GM12865 (cell line): ENCODE measurements at regions not wholly inside any gene's neighbourhood (a gene's known extent, or its start where the extent isn't known, plus 50 kb on each side); places are given as distances from the start of the nearest gene placed in this dataset.

ENCODE experiments used
- DNase-seq: peaks from one replicate; pipeline ENCODE4 v3.0.0; 2010; ENCODE audit warnings: low read depth
- H3K4me3 ChIP-seq: 2 replicates; pipeline ENCODE4 v1.5.1; 2011; ENCODE audit warnings: mild to moderate bottlenecking, low read depth, low read length, control low read depth
- TF ChIP-seq, protein P1 (sequence below): IDR thresholded peaks from 2 replicates; pipeline ENCODE4 v1.5.1; 2011; ENCODE audit warnings: low read length, control low read depth, low read depth, inconsistent platforms; ENCODE audit not compliant: insufficient read depth; ENCODE audit errors: missing control alignments

DNA sequence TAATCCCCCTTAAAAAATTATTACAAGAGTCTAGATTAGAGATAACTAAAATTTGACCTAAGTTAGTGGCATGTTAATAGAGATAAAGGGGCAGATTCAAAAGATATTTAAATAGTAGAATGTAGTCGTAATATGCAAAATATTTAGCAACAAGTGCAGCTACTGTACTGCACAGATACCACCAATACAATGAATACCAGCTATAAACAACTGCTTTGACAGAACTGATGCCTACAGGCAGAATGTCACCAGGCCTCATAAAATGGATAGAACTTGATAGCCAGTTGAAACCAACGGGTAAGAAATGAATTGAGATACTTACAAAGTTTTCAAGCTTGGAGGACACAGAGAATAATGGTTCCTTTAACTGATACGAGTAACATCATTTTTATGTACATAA lies 249.3 kb upstream of the VEPH1 start:
- TF ChIP-seq, protein P1, sequence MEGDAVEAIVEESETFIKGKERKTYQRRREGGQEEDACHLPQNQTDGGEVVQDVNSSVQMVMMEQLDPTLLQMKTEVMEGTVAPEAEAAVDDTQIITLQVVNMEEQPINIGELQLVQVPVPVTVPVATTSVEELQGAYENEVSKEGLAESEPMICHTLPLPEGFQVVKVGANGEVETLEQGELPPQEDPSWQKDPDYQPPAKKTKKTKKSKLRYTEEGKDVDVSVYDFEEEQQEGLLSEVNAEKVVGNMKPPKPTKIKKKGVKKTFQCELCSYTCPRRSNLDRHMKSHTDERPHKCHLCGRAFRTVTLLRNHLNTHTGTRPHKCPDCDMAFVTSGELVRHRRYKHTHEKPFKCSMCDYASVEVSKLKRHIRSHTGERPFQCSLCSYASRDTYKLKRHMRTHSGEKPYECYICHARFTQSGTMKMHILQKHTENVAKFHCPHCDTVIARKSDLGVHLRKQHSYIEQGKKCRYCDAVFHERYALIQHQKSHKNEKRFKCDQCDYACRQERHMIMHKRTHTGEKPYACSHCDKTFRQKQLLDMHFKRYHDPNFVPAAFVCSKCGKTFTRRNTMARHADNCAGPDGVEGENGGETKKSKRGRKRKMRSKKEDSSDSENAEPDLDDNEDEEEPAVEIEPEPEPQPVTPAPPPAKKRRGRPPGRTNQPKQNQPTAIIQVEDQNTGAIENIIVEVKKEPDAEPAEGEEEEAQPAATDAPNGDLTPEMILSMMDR: no peak
- H3K4me3 ChIP-seq: no peak overlapping the region
- no peak for DNase-seq

DNA sequence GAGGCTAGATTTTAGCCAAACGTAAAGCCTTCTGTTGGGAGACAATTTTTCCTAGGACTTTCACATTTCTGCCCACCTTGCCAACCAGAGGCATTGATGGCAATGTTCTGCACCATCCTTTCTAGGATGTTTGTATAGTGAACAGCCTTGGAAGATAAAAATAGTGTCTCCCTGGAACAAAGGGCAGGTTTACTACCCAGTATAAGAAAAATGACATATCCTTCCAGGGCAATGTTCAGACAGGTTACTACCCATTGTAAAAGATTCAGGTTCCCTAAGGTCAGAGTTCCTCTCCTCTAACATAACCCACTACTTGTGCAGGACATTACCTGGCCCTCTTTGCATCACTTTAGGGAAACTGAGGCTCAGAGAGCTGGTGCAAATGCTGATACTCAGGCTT lies 248.2 kb upstream of the VEPH1 start:
- no peak for DNase-seq
- TF ChIP-seq, protein P1: no peak
- H3K4me3 ChIP-seq: no peak overlapping the region

DNA sequence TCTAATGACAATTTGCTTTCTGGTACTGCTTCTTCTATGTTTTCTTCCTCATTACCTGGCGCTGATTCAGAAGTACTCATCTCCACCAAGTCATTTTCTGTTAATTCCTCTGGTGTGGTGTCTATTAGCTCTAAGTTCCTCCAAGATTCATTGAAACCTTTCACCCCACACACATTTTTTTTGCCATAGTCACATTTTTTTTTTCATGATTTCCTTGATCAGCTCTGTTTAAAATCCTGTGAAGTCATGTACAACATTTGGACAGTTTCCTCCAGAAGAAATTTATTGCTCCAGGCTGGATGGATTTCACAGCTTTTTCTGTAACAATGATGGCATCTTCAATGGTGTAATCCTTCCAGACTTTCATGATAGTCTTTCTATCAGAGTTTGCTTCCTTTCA lies 243.2 kb upstream of the VEPH1 start:
- TF ChIP-seq, protein P1: no peak
- H3K4me3 ChIP-seq: no peak overlapping the region
- DNase-seq: no peak

DNA sequence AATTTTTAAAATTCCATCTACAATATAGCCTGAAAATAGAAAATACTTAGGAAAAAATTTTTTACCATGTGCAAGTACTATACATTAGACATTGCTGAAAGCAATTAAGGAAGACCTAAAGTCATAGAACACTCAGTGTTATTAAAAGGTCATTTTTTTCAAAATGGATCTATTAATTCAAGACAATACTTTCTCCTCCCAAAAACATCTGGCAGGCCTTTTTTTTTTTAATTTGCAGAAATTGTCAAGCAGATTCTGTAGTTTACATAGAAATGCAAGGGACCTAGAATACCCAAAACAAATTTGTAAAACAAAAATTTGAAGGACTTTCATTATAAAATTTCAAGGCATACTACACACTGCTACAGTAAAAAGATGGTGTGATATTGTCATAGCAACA lies 238.4 kb upstream of the VEPH1 start:
- TF ChIP-seq, protein P1: no peak
- no peak for DNase-seq
- H3K4me3 ChIP-seq: no peak overlapping the region

DNA sequence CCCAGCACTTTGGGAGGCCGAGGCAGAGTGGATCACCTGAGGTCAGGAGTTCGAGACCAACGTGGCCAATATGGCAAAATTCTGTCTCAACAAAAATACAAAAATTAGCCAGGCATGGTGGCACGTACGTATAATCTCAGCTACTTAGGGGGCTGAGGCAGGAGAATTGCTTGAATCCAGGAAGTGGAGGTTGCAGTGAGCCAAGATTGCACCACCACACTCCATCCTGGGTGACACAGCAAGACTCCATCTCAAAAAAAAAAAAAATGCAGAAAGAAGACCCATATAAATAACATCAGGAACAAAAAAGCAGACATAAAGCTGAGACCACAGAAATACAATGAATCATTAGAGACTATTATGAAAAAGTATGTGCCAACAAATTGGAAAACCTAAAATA lies 235.2 kb upstream of the VEPH1 start:
- TF ChIP-seq, protein P1: no peak
- no peak overlapping the region for H3K4me3 ChIP-seq

DNA sequence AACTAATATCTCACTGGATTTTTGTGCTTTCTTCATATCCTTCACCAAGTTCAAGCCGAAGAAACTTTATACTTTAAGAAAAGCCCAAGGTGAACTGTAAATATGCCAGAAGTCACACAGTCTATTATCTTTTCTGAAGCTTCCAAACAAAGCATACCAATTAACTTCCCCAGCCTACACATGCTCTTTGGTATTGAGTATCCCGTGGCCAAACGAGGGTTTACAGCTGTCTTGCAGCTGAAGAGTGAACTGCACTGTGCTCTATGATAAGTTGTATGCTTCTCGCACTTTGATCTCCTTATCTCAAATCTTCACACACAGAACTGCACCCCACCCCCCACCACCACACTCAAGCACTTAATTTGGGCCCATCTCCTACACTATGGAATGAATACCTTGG lies 215.6 kb upstream of the VEPH1 start:
- TF ChIP-seq, protein P1: no peak
- no peak overlapping the region for H3K4me3 ChIP-seq
- DNase-seq: no peak

More for the DNA sequence above, 235.2 kb upstream of the VEPH1 start:
- no peak for DNase-seq

DNA sequence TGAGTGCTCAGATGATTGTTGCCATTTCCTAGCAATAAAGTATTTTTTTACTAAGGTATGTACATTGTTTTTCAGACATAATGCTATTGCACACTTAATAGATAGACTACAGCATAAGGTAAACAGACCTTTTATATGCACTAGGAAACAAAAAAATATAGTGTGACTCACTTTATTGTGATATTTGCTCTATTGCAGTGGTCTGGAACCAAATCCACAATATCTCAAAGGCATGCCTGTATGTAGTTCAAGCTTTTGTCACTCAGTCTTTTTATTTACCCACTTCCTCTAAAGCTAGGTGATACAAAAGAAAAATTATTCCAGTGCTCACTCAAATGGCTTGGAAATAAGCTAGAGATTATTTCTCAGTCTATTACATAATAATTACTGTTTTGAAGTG lies 209.9 kb upstream of the VEPH1 start:
- no peak overlapping the region for H3K4me3 ChIP-seq
- no peak for DNase-seq
- TF ChIP-seq, protein P1: no peak
